Stimulated activated CD4-positive, alpha-beta T cell treated with anti-CD3 and anti-CD28 coated beads, Interleukin-15, amount 100 ng/mL, for 48 hours (primary cell): ENCODE measurements at regions not wholly inside any gene's neighbourhood (a gene's known extent, or its start where the extent isn't known, plus 50 kb on each side); places are given as distances from the start of the nearest gene placed in this dataset.
"Not testable (repeated sequence)": the region's sequence is repeated elsewhere in the genome, so short reads cannot be mapped to it uniquely, and the experiment has no call there.

Source experiments
- DNase-seq, 2 donors: peaks; one replicate each; pipeline ENCODE4 v3.0.0-alpha.2; 2020; ENCODE audit warnings: low read depth in 2 of 2

- no peak for DNase-seq
Observed at GRCh38 chr3:150247441-150247840, 160.7 kb upstream of the TSC22D2 start.

GRCh38 chr3:150243466-150243865, 164.6 kb upstream of the TSC22D2 start:
- DNase-seq: no peak

GRCh38 chr3:150242220-150242936, 165.7 kb upstream of the TSC22D2 start:
- DNase-seq: no peak

- DNase-seq: no peak
Observed at GRCh38 chr3:150240891-150241290, 167.2 kb upstream of the TSC22D2 start.

- no peak for DNase-seq
Observed at GRCh38 chr3:150239766-150240165, 168.3 kb upstream of the TSC22D2 start.

- no peak for DNase-seq
Observed at GRCh38 chr3:150238995-150239619, 169.0 kb upstream of the TSC22D2 start.

- DNase-seq: no peak
Observed at GRCh38 chr3:150238048-150238802, 169.9 kb upstream of the TSC22D2 start.

GRCh38 chr3:150237490-150237889, 170.6 kb upstream of the TSC22D2 start:
- DNase-seq: no peak

GRCh38 chr3:150236316-150237082, 171.6 kb upstream of the TSC22D2 start:
- no peak for DNase-seq

- DNase-seq: no peak
Observed at GRCh38 chr3:150235799-150236198, 172.3 kb upstream of the TSC22D2 start.

- DNase-seq: no peak
Observed at GRCh38 chr3:150232992-150233451, 175.1 kb upstream of the TSC22D2 start.

- DNase-seq: no peak
Observed at GRCh38 chr3:150230037-150230436, 178.1 kb upstream of the TSC22D2 start.

GRCh38 chr3:150228626-150229025, 179.5 kb upstream of the TSC22D2 start:
- DNase-seq: not testable (repeated sequence)

- DNase-seq: peak; percentile 24 to 37
Observed at GRCh38 chr3:150227839-150228238, 180.3 kb upstream of the TSC22D2 start.

- no peak for DNase-seq
Observed at GRCh38 chr3:150225986-150226385, 182.1 kb upstream of the TSC22D2 start.

GRCh38 chr3:150223558-150223957, 184.5 kb upstream of the TSC22D2 start:
- no peak for DNase-seq

GRCh38 chr3:150222691-150223489, 185.2 kb upstream of the TSC22D2 start:
- no peak for DNase-seq

GRCh38 chr3:150221904-150222523, 186.1 kb upstream of the TSC22D2 start:
- DNase-seq: no peak

- DNase-seq: no peak
Observed at GRCh38 chr3:150220799-150221198, 187.3 kb upstream of the TSC22D2 start.

- DNase-seq: no peak
Observed at GRCh38 chr3:150220041-150220440, 188.1 kb upstream of the TSC22D2 start.

GRCh38 chr3:150218841-150219240, 189.3 kb upstream of the TSC22D2 start:
- no peak for DNase-seq
